Thyroid gland (tissue), 4 donors: ENCODE measurements at regions not wholly inside any gene's neighbourhood (a gene's known extent, or its start where the extent isn't known, plus 50 kb on each side); places are given as distances from the start of the nearest gene placed in this dataset.

ENCODE experiments used
- CTCF ChIP-seq, 6 experiments: fragments of 200-600 bp in 3 of 6; fragments of 450-650 bp in 3 of 6; sonication (generic) in 3 of 6; IDR thresholded peaks; one replicate each; pipeline ENCODE4 v1.5.1; 2016 to 2019; ENCODE audit warnings: antibody characterized with exemption in 6 of 6, mild to moderate bottlenecking in 2 of 6, inconsistent platforms in 1 of 6, moderate library complexity in 1 of 6
- POLR2A ChIP-seq, 2 donors: fragments of 450-650 bp; IDR thresholded peaks; one replicate each; pipeline ENCODE4 v1.6.1; 2017; ENCODE audit warnings: antibody characterized with exemption in 2 of 2, mild to moderate bottlenecking in 2 of 2, moderate library complexity in 1 of 2

- no peak for TF ChIP-seq CTCF (IDR thresholded peaks at IDR 0.05)
- no peak for TF ChIP-seq POLR2A (IDR thresholded peaks at IDR 0.05)
Measured at GRCh38 chr13:97139691-97140090, 82.4 kb upstream of the MBNL2 start.
